AG04450 (cell line): ENCODE measurements at regions not wholly inside any gene's neighbourhood (a gene's known extent, or its start where the extent isn't known, plus 50 kb on each side); places are given as distances from the start of the nearest gene placed in this dataset.

Experiments
- CTCF ChIA-PET: fragments of 300-600, 350-600 bp; formaldehyde crosslinking; extraction: SDS; loops from one replicate; lab custom pipeline; 2022; ENCODE audit warnings: antibody characterized with exemption, inconsistent platforms; lab: Charles Lee
- POLR2A ChIA-PET: fragments of 350-600 bp; formaldehyde crosslinking; extraction: SDS; loops from one replicate; lab custom pipeline; 2021; ENCODE audit warnings: antibody characterized with exemption, inconsistent platforms; lab: Yijun Ruan, JAX
- DNase-seq: peaks from one replicate; pipeline ENCODE4 v3.0.0-alpha.2; 2011; ENCODE audit warnings: low read depth, low spot score
- H3K27ac ChIP-seq: one replicate; pipeline ENCODE4 v1.5.1; 2012; ENCODE audit warnings: low read depth, low read length, control low read depth
- H3K27me3 ChIP-seq: one replicate; pipeline ENCODE4 v1.6.0; 2012; ENCODE audit warnings: low read length; ENCODE audit not compliant: control insufficient read depth, insufficient read depth
- H3K4me3 ChIP-seq: 2 replicates; pipeline ENCODE4 v1.5.1; 2011; ENCODE audit warnings: mild to moderate bottlenecking, low read depth, low read length, control low read depth
- H3K9me3 ChIP-seq: 2 replicates; pipeline ENCODE4 v1.5.1; 2012; ENCODE audit warnings: low read length; ENCODE audit not compliant: control insufficient read depth, insufficient read depth
- CTCF ChIP-seq: IDR thresholded peaks from 2 replicates; pipeline ENCODE4 v1.5.1; 2011; ENCODE audit warnings: low read depth, low read length, control low read depth, inconsistent platforms

GRCh38 chr6:153618371-153619322 is 420.4 kb upstream of the OPRM1 start:
- no peaks in the 10 kb centered on the region for H3K9me3 ChIP-seq
- H3K27ac ChIP-seq = no peak overlapping the region
- no peak for DNase-seq
- POLR2A ChIA-PET = no interaction called here
- no peaks in the 10 kb centered on the region for H3K27me3 ChIP-seq
- no peak for TF ChIP-seq CTCF
- CTCF ChIA-PET = no interaction called here
- no peak overlapping the region for H3K4me3 ChIP-seq

GRCh38 chr6:153616506-153616905 is 422.5 kb upstream of the OPRM1 start:
- no peak for DNase-seq
- no peak overlapping the region for H3K27ac ChIP-seq
- CTCF ChIA-PET = interaction anchor here (0.6 kb wide), 1 partner anchor 27 kb away, joined by 3 read pairs; no protein-coding TSS in a partner anchor
- H3K4me3 ChIP-seq = no peak overlapping the region
- no peak for TF ChIP-seq CTCF
- no peaks in the 10 kb centered on the region for H3K9me3 ChIP-seq
- POLR2A ChIA-PET = no interaction called here
- H3K27me3 ChIP-seq = no peaks in the 10 kb centered on the region

- no peak overlapping the region for H3K27ac ChIP-seq
These were observed 425.2 kb upstream of the OPRM1 start for GRCh38 chr6:153613719-153614455.

GRCh38 chr6:153602401-153602800 is 436.6 kb upstream of the OPRM1 start:
- H3K27me3 ChIP-seq = no peaks in the 10 kb centered on the region
- no peak for TF ChIP-seq CTCF
- CTCF ChIA-PET = no interaction called here
- H3K9me3 ChIP-seq = peaks cover 8% of the 10 kb centered on the region; the same call in 1 of the 2 replicates
- H3K4me3 ChIP-seq = no peak overlapping the region
- no peak overlapping the region for H3K27ac ChIP-seq
- POLR2A ChIA-PET = no interaction called here
- no peak for DNase-seq

More at GRCh38 chr6:153613719-153614455, 425.2 kb upstream of the OPRM1 start:
- ChIA-PET POLR2A (no interaction called here), CTCF (no interaction called here)
- H3K9me3 ChIP-seq = no peaks in the 10 kb centered on the region
- no peak overlapping the region for H3K4me3 ChIP-seq
- TF ChIP-seq CTCF = no peak
- no peak for DNase-seq
- no peaks in the 10 kb centered on the region for H3K27me3 ChIP-seq
